GM18861 (cell line): ENCODE measurements at regions not wholly inside any gene's neighbourhood (a gene's known extent, or its start where the extent isn't known, plus 50 kb on each side); places are given as distances from the start of the nearest gene placed in this dataset.
"Not testable (repeated sequence)": the region's sequence is repeated elsewhere in the genome, so short reads cannot be mapped to it uniquely, and the experiment has no call there.

Source experiments
- ATAC-seq: cut with Tn5 transposase; IDR thresholded peaks from one replicate; pipeline ENCODE4 v1.9.1; 2021; ENCODE audit not compliant: unreplicated experiment

GRCh38 chr14:87260460-87260859 is 732.5 kb downstream of the GALC start:
- ATAC-seq = no peak

GRCh38 chr14:87257421-87257820 is 735.6 kb downstream of the GALC start:
- ATAC-seq = no peak

- no peak for ATAC-seq
Observed at GRCh38 chr14:87255058-87255457, 737.9 kb downstream of the GALC start.

- ATAC-seq = no peak
Observed at GRCh38 chr14:87254331-87254874, 738.6 kb downstream of the GALC start.

GRCh38 chr14:87253791-87254190 is 739.2 kb downstream of the GALC start:
- not testable (repeated sequence) for ATAC-seq

- no peak for ATAC-seq
Observed at GRCh38 chr14:87252103-87252502, 740.9 kb downstream of the GALC start.

GRCh38 chr14:87251011-87251410 is 742.0 kb downstream of the GALC start:
- no peak for ATAC-seq

- ATAC-seq = no peak
Observed at GRCh38 chr14:87241018-87241768, 751.8 kb downstream of the GALC start.

- ATAC-seq = not testable (repeated sequence)
Observed at GRCh38 chr14:87240319-87240718, 752.7 kb downstream of the GALC start.

- ATAC-seq = no peak
Observed at GRCh38 chr14:87233806-87234384, 759.1 kb downstream of the GALC start.

- no peak for ATAC-seq
Observed at GRCh38 chr14:87233266-87233665, 759.7 kb downstream of the GALC start.

- ATAC-seq = no peak
Observed at GRCh38 chr14:87231336-87232026, 761.5 kb downstream of the GALC start.

- no peak for ATAC-seq
Observed at GRCh38 chr14:87230726-87231125, 762.3 kb downstream of the GALC start.

- ATAC-seq = no peak
Observed at GRCh38 chr14:87229131-87229530, 763.9 kb downstream of the GALC start.

- no peak for ATAC-seq
Observed at GRCh38 chr14:87217023-87217422, 776.0 kb downstream of the GALC start.

- no peak for ATAC-seq
Observed at GRCh38 chr14:87214558-87214957, 778.4 kb downstream of the GALC start.

GRCh38 chr14:87207756-87208155 is 785.2 kb downstream of the GALC start:
- no peak for ATAC-seq

- ATAC-seq = no peak
Observed at GRCh38 chr14:87205811-87206210, 787.2 kb downstream of the GALC start.

- no peak for ATAC-seq
Observed at GRCh38 chr14:87203346-87203745, 789.6 kb downstream of the GALC start.

GRCh38 chr14:87199381-87199780 is 793.6 kb downstream of the GALC start:
- ATAC-seq = no peak

GRCh38 chr14:87196436-87196835 is 796.5 kb downstream of the GALC start:
- no peak for ATAC-seq

- no peak for ATAC-seq
Observed at GRCh38 chr14:87187786-87188185, 805.2 kb downstream of the GALC start.
